ENCODE measurements at regions not wholly inside any gene's neighbourhood (a gene's known extent, or its start where the extent isn't known, plus 50 kb on each side); places are given as distances from the start of the nearest gene placed in this dataset.

GRCh38 chr1:229950908-229951307, 116.1 kb upstream of the GALNT2 start:
- no peaks in the 10 kb centered on the region for H3K27me3 ChIP-seq (ENCODE audit: control insufficient read depth, insufficient read depth, low read length)
- H3K36me3 ChIP-seq (ENCODE audit: control insufficient read depth, insufficient read depth, low read length): no peaks in the 10 kb centered on the region
- no peak for TF ChIP-seq CTCF (IDR thresholded peaks at IDR 0.05; ENCODE audit: insufficient read depth, low read depth, low read length)
- no peak overlapping the region for H3K4me3 ChIP-seq (ENCODE audit: low read depth, low read length)
- ChIA-PET POLR2A (no interaction called here), CTCF (no interaction called here)
- no peak for DNase-seq (ENCODE audit: low read depth)

- no peak for DNase-seq (ENCODE audit: low read depth)
- POLR2A ChIA-PET: no interaction called here
- CTCF ChIA-PET: interaction anchor here (0.8 kb wide), 1 partner anchor 318 kb away, joined by 3 read pairs; no protein-coding TSS in a partner anchor
- no peak for TF ChIP-seq CTCF (IDR thresholded peaks at IDR 0.05; ENCODE audit: insufficient read depth, low read depth, low read length)
- Histone ChIP-seq H3K27me3 (ENCODE audit: control insufficient read depth, insufficient read depth, low read length) (no peaks in the 10 kb centered on the region), H3K4me3 (ENCODE audit: low read depth, low read length) (no peak overlapping the region), H3K36me3 (ENCODE audit: control insufficient read depth, insufficient read depth, low read length) (no peaks in the 10 kb centered on the region)
Observed at GRCh38 chr1:229951856-229952534, 115.0 kb upstream of the GALNT2 start.

GRCh38 chr1:229952670-229953520, 114.1 kb upstream of the GALNT2 start:
- no peak overlapping the region for H3K4me3 ChIP-seq (ENCODE audit: low read depth, low read length)
- H3K36me3 ChIP-seq (ENCODE audit: control insufficient read depth, insufficient read depth, low read length): no peaks in the 10 kb centered on the region
- ChIA-PET CTCF (interaction anchor here (0.8 kb wide), 1 partner anchor 317 kb away, joined by 3 read pairs; no protein-coding TSS in a partner anchor), POLR2A (no interaction called here)
- DNase-seq (ENCODE audit: low read depth): no peak
- TF ChIP-seq CTCF (IDR thresholded peaks at IDR 0.05; ENCODE audit: insufficient read depth, low read depth, low read length): no peak
- no peaks in the 10 kb centered on the region for H3K27me3 ChIP-seq (ENCODE audit: control insufficient read depth, insufficient read depth, low read length)

- no peak for TF ChIP-seq CTCF (IDR thresholded peaks at IDR 0.05; ENCODE audit: insufficient read depth, low read depth, low read length)
- Histone ChIP-seq H3K4me3 (ENCODE audit: low read depth, low read length) (no peak overlapping the region), H3K27me3 (ENCODE audit: control insufficient read depth, insufficient read depth, low read length) (no peaks in the 10 kb centered on the region), H3K36me3 (ENCODE audit: control insufficient read depth, insufficient read depth, low read length) (no peaks in the 10 kb centered on the region)
- ChIA-PET CTCF (no interaction called here), POLR2A (no interaction called here)
- DNase-seq (ENCODE audit: low read depth): no peak
Observed at GRCh38 chr1:229953736-229954326, 113.2 kb upstream of the GALNT2 start.

- Histone ChIP-seq H3K4me3 (ENCODE audit: low read depth, low read length) (no peak overlapping the region), H3K36me3 (ENCODE audit: control insufficient read depth, insufficient read depth, low read length) (no peaks in the 10 kb centered on the region), H3K27me3 (ENCODE audit: control insufficient read depth, insufficient read depth, low read length) (no peaks in the 10 kb centered on the region)
- no peak for DNase-seq (ENCODE audit: low read depth)
- CTCF ChIA-PET: no interaction called here
- POLR2A ChIA-PET: no interaction called here
- no peak for TF ChIP-seq CTCF (IDR thresholded peaks at IDR 0.05; ENCODE audit: insufficient read depth, low read depth, low read length)
Observed at GRCh38 chr1:229964281-229964680, 102.8 kb upstream of the GALNT2 start.
